BE2C (cell line): ENCODE measurements at regions not wholly inside any gene's neighbourhood (a gene's known extent, or its start where the extent isn't known, plus 50 kb on each side); places are given as distances from the start of the nearest gene placed in this dataset.

Experiments
- DNase-seq: peaks from one replicate; pipeline ENCODE4 v3.0.0-alpha.2; 2020
- H3K27me3 ChIP-seq: fragments of 250-450 bp; sonication (Bioruptor Pico); 2 replicates; pipeline ENCODE4 v1.5.1; 2020; ENCODE audit warnings: mild to moderate bottlenecking
- H3K36me3 ChIP-seq: fragments of 250-450 bp; sonication (Bioruptor Pico); 2 replicates; pipeline ENCODE4 v1.5.1; 2020; ENCODE audit warnings: mild to moderate bottlenecking
- H3K4me1 ChIP-seq: fragments of 250-450 bp; sonication (Bioruptor Pico); 2 replicates; pipeline ENCODE4 v1.5.1; 2020
- H3K4me3 ChIP-seq: 2 replicates; pipeline ENCODE4 v1.5.1; 2011; ENCODE audit warnings: low read depth, low read length
- H3K9me3 ChIP-seq: fragments of 250-450 bp; sonication (Bioruptor Pico); 2 replicates; pipeline ENCODE4 v1.5.1; 2020
- CTCF ChIP-seq: IDR thresholded peaks from 2 replicates; pipeline ENCODE4 v1.5.1; 2012; ENCODE audit warnings: mild to moderate bottlenecking, low read depth, low read length

DNA sequence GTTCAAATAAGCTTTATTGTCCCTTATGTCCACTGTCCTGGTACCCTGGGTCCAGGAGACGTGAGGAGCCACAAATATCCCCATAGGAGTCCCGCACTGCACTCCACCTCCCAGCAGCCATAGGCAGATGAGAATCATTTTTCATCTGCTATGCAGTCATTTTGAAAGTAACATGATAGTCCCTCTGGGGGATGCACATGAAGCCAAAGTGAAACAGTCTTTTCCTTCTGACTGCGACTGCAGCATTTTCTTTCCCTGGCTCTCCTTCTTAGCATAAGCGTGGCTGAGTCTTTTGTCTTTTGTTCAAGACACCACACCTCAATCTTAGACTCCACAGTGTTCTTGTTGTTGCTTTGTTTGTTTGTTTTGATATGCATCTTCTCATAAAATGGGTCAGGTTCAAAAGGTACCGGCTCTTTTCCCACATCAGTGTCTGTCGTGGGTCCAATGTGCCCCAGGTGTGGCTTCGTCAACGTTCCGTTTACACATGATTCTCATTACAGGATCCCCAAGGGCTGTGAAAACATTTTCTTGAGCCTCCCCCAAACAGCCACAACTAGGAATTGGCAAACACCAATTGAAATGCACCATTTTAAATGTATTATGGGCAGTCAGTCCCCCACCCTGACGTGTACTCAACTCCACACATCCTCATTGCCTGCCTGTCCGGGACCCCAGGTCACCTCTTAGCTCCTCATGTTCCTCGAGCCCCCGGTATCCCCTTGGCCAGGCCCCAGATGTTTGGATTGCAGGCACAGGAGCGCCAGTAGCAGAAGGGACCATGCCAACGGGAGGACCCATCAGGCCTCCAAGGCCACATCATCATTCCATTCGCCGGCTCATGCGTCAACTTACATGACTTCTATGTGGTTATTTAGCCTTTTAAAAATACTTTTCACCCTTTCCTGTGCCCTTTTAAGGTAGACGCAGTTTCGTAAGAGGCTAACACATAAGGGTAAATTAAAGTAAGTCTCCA is 237.8 kb upstream of the DAPK1 start:
- no peak for DNase-seq
- H3K9me3 ChIP-seq = no peaks in the 10 kb centered on the region
- H3K27me3 ChIP-seq = no peaks in the 10 kb centered on the region
- H3K4me3 ChIP-seq = no peak overlapping the region
- TF ChIP-seq CTCF = no peak
- H3K4me1 ChIP-seq = no peaks in the 10 kb centered on the region
- no peaks in the 10 kb centered on the region for H3K36me3 ChIP-seq

- DNase-seq = no peak
- no peaks in the 10 kb centered on the region for H3K4me1 ChIP-seq
- no peaks in the 10 kb centered on the region for H3K9me3 ChIP-seq
Observed at GRCh38 chr9:87263291-87263690, 234.4 kb upstream of the DAPK1 start.

DNA sequence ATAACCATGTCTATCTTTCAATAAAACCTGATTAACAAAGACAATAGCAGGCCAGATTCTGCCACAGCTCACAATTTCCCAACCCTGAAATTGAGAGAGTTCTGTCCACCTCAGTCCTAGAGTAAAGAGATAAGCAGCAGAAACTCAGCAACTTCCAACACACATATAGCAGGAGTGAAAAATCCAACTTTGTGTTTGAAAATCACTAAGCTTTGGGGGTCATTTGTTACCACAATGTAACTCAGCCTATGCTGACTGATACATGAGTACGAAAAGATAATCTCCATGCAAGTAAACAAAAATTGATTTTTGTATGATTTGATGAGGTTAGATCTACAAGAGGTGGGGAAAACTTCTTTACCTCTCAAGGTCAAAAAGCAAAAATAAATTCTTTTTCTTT is 231.0 kb upstream of the DAPK1 start:
- no peak for TF ChIP-seq CTCF
- Histone ChIP-seq H3K27me3 (no peaks in the 10 kb centered on the region), H3K4me3 (no peak overlapping the region), H3K36me3 (no peaks in the 10 kb centered on the region), H3K9me3 (no peaks in the 10 kb centered on the region), H3K4me1 (no peaks in the 10 kb centered on the region)
- DNase-seq = no peak

More at GRCh38 chr9:87263291-87263690, 234.4 kb upstream of the DAPK1 start:
- TF ChIP-seq CTCF = no peak
- H3K27me3 ChIP-seq = no peaks in the 10 kb centered on the region
- no peaks in the 10 kb centered on the region for H3K36me3 ChIP-seq
- H3K4me3 ChIP-seq = no peak overlapping the region

- no peaks in the 10 kb centered on the region for H3K4me1 ChIP-seq
- H3K36me3 ChIP-seq = no peaks in the 10 kb centered on the region
- no peak overlapping the region for H3K4me3 ChIP-seq
- no peak for TF ChIP-seq CTCF
- no peak for DNase-seq
- no peaks in the 10 kb centered on the region for H3K9me3 ChIP-seq
- H3K27me3 ChIP-seq = no peaks in the 10 kb centered on the region
Observed at GRCh38 chr9:87267251-87268070, 230.2 kb upstream of the DAPK1 start.

- Histone ChIP-seq H3K27me3 (no peaks in the 10 kb centered on the region), H3K4me1 (no peaks in the 10 kb centered on the region), H3K36me3 (no peaks in the 10 kb centered on the region), H3K9me3 (no peaks in the 10 kb centered on the region), H3K4me3 (no peak overlapping the region)
- DNase-seq = no peak
- no peak for TF ChIP-seq CTCF
Observed at GRCh38 chr9:87269296-87270176, 228.1 kb upstream of the DAPK1 start.
